ENCODE measurements at regions not wholly inside any gene's neighbourhood (a gene's known extent, or its start where the extent isn't known, plus 50 kb on each side); places are given as distances from the start of the nearest gene placed in this dataset.

DNA sequence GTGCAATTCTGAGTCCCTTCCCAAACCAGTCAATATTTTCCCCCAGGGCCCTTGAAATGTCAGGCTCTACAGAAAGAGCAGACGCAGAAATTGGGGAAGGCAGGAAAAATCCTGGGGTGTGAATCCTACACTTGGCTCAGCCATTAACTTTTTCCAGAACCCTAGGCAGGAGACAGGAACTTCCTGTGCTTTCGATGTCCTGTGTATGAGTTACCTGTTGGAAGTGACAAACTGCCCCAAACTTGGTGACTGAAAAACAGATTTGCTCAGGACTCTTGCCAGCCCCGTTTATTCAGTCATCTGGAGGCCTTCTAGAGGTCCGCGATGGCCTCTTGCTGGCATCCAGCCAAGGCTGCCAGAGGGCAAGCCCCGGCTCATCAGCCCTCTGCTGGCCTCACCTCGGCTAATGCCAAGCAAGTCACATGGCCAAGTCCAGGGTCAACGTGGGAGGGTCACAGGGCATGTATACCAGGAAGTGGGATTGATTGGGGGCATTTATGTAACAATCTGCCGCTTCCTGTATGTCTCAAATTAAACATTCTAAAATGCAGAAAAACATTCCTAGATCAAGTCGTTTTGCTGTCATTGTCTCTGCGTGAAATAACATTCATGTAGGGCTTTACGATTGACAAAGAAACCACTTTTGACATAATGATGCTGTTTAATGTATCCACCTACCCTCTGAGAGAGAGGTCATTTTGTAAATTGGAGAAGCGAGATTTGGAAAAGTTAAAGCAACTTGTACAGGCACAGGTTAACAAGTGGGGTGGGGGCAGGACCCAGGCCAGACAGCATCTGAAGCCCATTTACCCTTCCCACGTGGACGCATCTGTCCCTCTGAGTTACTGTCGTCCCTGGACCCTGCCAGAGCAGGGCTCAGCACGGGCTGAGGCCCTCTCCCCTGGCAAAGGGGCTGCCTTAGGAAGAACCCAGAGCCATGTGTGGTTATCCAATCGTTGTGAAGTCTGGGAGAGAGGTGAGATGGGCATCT is 179.4 kb downstream of the INHBB start:
- Histone ChIP-seq H3K36me3 (ENCODE audit: control insufficient read depth, insufficient read depth, low read length) (no peaks in the 10 kb centered on the region), H3K9me3 (replicated peaks; ENCODE audit: control insufficient read depth, insufficient read depth, low read depth, low read length) (no peaks in the 10 kb centered on the region), H2AFZ (ENCODE audit: low read depth, low read length) (no peak overlapping the region), H3K4me2 (ENCODE audit: insufficient read depth, low read length) (no peak overlapping the region), H3K27me3 (ENCODE audit: control insufficient read depth in 2 of 2, insufficient read depth in 2 of 2, low read length in 2 of 2) (peaks cover 27 to 78% of the 10 kb centered on the region in 2 experiments; a peak in 3 of 5 replicates), H4K20me1 (replicated peaks; ENCODE audit: control insufficient read depth, insufficient read depth, low read length) (peaks cover 3% of the 10 kb centered on the region), H3K27ac (ENCODE audit: extremely low read depth, low read depth, low read length) (no peak overlapping the region), H3K9ac (ENCODE audit: insufficient read depth in 1 of 2, low read depth in 2 of 2, low read length in 2 of 2) (no peak overlapping the region), H3K4me3 (no peak overlapping the region), H3K79me2 (ENCODE audit: control insufficient read depth, insufficient read depth, low read length) (no peaks in the 10 kb centered on the region), H3K4me1 (replicated peaks in 1 of 2; ENCODE audit: control insufficient read depth in 2 of 2, insufficient read depth in 2 of 2, low read length in 2 of 2) (peaks cover 0 to 5% of the 10 kb centered on the region in 2 experiments; a peak in 2 of 5 replicates), H3K9me1 (ENCODE audit: control insufficient read depth, insufficient read depth, low read length) (no peaks in the 10 kb centered on the region)
- no TSS peak for BruUV-seq (replicated peaks)
- 2% methylated on average over 17 of the region's 18 CpGs for WGBS (ENCODE audit: insufficient coverage, low coverage, missing lambda C conversion rate)
- DNase-seq (ENCODE audit: extremely low read depth in 1 of 4, low spot score in 3 of 4) (peak in 2 of 4 experiments; percentile 22 to 25), FAIRE-seq (no peak), ATAC-seq (no peak)
- ChIA-PET CTCF (ENCODE audit: low intra/inter-chr PET ratio) (no interaction called here), POLR2A (no interaction called here)
- TF ChIP-seq NFIC (IDR thresholded peaks at IDR 0.05) (peak; percentile 78), NFYB (IDR thresholded peaks at IDR 0.05; ENCODE audit: extremely low read depth, insufficient read length) (no peak), NONO (IDR thresholded peaks at IDR 0.05; ENCODE audit: low read depth in 2 of 2, low read length in 1 of 2) (no peak), STAT5B (CRISPR knock-in tag; IDR thresholded peaks at IDR 0.05) (no peak)
- TF ChIP-seq, protein P1, sequence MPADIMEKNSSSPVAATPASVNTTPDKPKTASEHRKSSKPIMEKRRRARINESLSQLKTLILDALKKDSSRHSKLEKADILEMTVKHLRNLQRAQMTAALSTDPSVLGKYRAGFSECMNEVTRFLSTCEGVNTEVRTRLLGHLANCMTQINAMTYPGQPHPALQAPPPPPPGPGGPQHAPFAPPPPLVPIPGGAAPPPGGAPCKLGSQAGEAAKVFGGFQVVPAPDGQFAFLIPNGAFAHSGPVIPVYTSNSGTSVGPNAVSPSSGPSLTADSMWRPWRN (IDR thresholded peaks at IDR 0.05; ENCODE audit: low read depth) = no peak
- TF ChIP-seq, protein P2, sequence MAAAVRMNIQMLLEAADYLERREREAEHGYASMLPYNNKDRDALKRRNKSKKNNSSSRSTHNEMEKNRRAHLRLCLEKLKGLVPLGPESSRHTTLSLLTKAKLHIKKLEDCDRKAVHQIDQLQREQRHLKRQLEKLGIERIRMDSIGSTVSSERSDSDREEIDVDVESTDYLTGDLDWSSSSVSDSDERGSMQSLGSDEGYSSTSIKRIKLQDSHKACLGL (CRISPR knock-in tag; IDR thresholded peaks at IDR 0.05; ENCODE audit: borderline replicate concordance, poor library complexity, severe bottlenecking) = no peak
- intact Hi-C loops (cut with micrococcal nuclease) = no loop called here
- in situ Hi-C loops (cut with MboI) = no loop called here
